ENCODE measurements at regions not wholly inside any gene's neighbourhood (a gene's known extent, or its start where the extent isn't known, plus 50 kb on each side); places are given as distances from the start of the nearest gene placed in this dataset.

GRCh38 chr4:36677112-36677511, 395.7 kb downstream of the DTHD1 start:
- TF ChIP-seq MAX (IDR thresholded peaks at IDR 0.05; ENCODE audit: insufficient read depth, insufficient read length) (no peak), FOS (IDR thresholded peaks at IDR 0.05; ENCODE audit: borderline replicate concordance, insufficient read depth, low read length) (no peak), POLR2A (IDR thresholded peaks at IDR 0.05; ENCODE audit: low read depth, low read length) (no peak), JUN (IDR thresholded peaks at IDR 0.05; ENCODE audit: borderline replicate concordance, insufficient read depth, insufficient read length, low read depth) (no peak), CTCF (IDR thresholded peaks at IDR 0.05; ENCODE audit: extremely low read depth in 1 of 2, insufficient read depth in 1 of 2, low read depth in 1 of 2, low read length in 2 of 2) (no peak), MYC (IDR thresholded peaks at IDR 0.05; ENCODE audit: low read depth, low read length) (no peak), EZH2 (IDR thresholded peaks at IDR 0.05; ENCODE audit: borderline replicate concordance, low read depth, low read length, severe bottlenecking) (no peak), GATA2 (IDR thresholded peaks at IDR 0.05; ENCODE audit: insufficient read depth, insufficient read length, low read depth, low read length) (no peak), POLR2AphosphoS5 (IDR thresholded peaks at IDR 0.05; ENCODE audit: insufficient read depth, low read depth, low read length) (no peak)

More at GRCh38 chr4:36677112-36677511, 395.7 kb downstream of the DTHD1 start:
- H4K20me1 ChIP-seq (replicated peaks; ENCODE audit: control insufficient read depth, extremely low read depth, insufficient read depth, low read length) = no peaks in the 10 kb centered on the region
- H3K27me3 ChIP-seq (ENCODE audit: control insufficient read depth in 2 of 2, insufficient read depth in 2 of 2, low read length in 2 of 2) = no peaks in the 10 kb centered on the region
- no peak overlapping the region for H3K9ac ChIP-seq (replicated peaks; ENCODE audit: extremely low read depth, insufficient read depth, low read length)
- no peaks in the 10 kb centered on the region for H3K9me1 ChIP-seq (replicated peaks; ENCODE audit: control insufficient read depth, extremely low read depth, insufficient read depth, low read length)
- no peak overlapping the region for H3K27ac ChIP-seq (ENCODE audit: insufficient read depth, low read depth, low read length)
- intact Hi-C loops (cut with micrococcal nuclease) = no loop called here
- no peak overlapping the region for H3K4me3 ChIP-seq (replicated peaks in 1 of 3; ENCODE audit: insufficient read depth in 1 of 3, low read depth in 1 of 3, low read length in 3 of 3)
- CTCF ChIA-PET = no interaction called here
- no TSS peak for BruUV-seq (replicated peaks)
- FAIRE-seq (no peak), DNase-seq (ENCODE audit: low read depth, low spot score) (no peak)
- H3K4me1 ChIP-seq (ENCODE audit: control insufficient read depth, extremely low read depth, insufficient read depth, low read length) = no peaks in the 10 kb centered on the region
- no peak overlapping the region for H3K4me2 ChIP-seq (ENCODE audit: insufficient read depth, low read length)
- POLR2A ChIA-PET = no interaction called here
- H2AFZ ChIP-seq (ENCODE audit: low read depth, low read length) = no peak overlapping the region
- no peaks in the 10 kb centered on the region for H3K79me2 ChIP-seq (ENCODE audit: control insufficient read depth, insufficient read depth, low read length)
- dilution Hi-C loops (cut with MboI; ENCODE audit: extremely low pct_ligation_motif_present, low sequenced_read_pairs) = no loop called here
- peaks cover 2% of the 10 kb centered on the region for H3K9me3 ChIP-seq (replicated peaks; ENCODE audit: control insufficient read depth, insufficient read depth, low read length)
- H3K36me3 ChIP-seq (ENCODE audit: control insufficient read depth in 2 of 2, extremely low read depth in 1 of 2, insufficient read depth in 2 of 2, low read length in 2 of 2) = no peaks in the 10 kb centered on the region
